Left ventricle myocardium inferior (tissue), 1 donor: ENCODE measurements at regions not wholly inside any gene's neighbourhood (a gene's known extent, or its start where the extent isn't known, plus 50 kb on each side); places are given as distances from the start of the nearest gene placed in this dataset.

ENCODE experiments used
- DNase-seq: peaks from one replicate; pipeline ENCODE4 v3.0.0-alpha.2; 2020
- H3K27ac ChIP-seq: fragments of 200-600 bp; replicated peaks from 2 replicates; pipeline ENCODE4 v1.8.0; 2021
- H3K27me3 ChIP-seq: fragments of 200-600 bp; 2 replicates; pipeline ENCODE4 v1.8.0; 2021; ENCODE audit warnings: low read depth
- H3K36me3 ChIP-seq: fragments of 200-600 bp; 2 replicates; pipeline ENCODE4 v1.8.0; 2021
- H3K4me1 ChIP-seq: fragments of 200-600 bp; 2 replicates; pipeline ENCODE4 v1.8.0; 2021
- H3K4me3 ChIP-seq: fragments of 200-600 bp; 2 replicates; pipeline ENCODE4 v1.8.0; 2021; ENCODE audit warnings: mild to moderate bottlenecking, moderate library complexity
- H3K9me3 ChIP-seq: fragments of 200-600 bp; replicated peaks from 2 replicates; pipeline ENCODE4 v1.8.0; 2021
- intact Hi-C: fragments of 100-400 bp; cut with micrococcal nuclease; formaldehyde crosslinking; loops from one replicate; pipeline ENCODE4 v1.11.0; 2022
- TF ChIP-seq, protein P1 (sequence below): fragments of 200-600 bp; IDR thresholded peaks from 2 replicates; pipeline ENCODE4 v1.8.0; 2021; ENCODE audit warnings: antibody characterized with exemption, mild to moderate bottlenecking, borderline replicate concordance
- donor health status: DM: no; HTN: yes; CAD: no; lungs with severe emphysema.

GRCh38 chr14:30002859-30003258, 75.2 kb upstream of the PRKD1 start:
- Histone ChIP-seq H3K36me3 (no peaks in the 10 kb centered on the region), H3K4me3 (no peak overlapping the region), H3K27ac (no peak overlapping the region), H3K27me3 (no peaks in the 10 kb centered on the region), H3K4me1 (peaks cover 3% of the 10 kb centered on the region), H3K9me3 (no peaks in the 10 kb centered on the region)
- TF ChIP-seq, protein P1, sequence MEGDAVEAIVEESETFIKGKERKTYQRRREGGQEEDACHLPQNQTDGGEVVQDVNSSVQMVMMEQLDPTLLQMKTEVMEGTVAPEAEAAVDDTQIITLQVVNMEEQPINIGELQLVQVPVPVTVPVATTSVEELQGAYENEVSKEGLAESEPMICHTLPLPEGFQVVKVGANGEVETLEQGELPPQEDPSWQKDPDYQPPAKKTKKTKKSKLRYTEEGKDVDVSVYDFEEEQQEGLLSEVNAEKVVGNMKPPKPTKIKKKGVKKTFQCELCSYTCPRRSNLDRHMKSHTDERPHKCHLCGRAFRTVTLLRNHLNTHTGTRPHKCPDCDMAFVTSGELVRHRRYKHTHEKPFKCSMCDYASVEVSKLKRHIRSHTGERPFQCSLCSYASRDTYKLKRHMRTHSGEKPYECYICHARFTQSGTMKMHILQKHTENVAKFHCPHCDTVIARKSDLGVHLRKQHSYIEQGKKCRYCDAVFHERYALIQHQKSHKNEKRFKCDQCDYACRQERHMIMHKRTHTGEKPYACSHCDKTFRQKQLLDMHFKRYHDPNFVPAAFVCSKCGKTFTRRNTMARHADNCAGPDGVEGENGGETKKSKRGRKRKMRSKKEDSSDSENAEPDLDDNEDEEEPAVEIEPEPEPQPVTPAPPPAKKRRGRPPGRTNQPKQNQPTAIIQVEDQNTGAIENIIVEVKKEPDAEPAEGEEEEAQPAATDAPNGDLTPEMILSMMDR = no peak
- intact Hi-C loops = loop anchor here (2.0 kb wide), 1 partner anchor 454 kb away; no protein-coding TSS in a partner anchor
- DNase-seq = no peak

GRCh38 chr14:30005114-30005808, 77.6 kb upstream of the PRKD1 start:
- no peak for DNase-seq
- H3K9me3 ChIP-seq = no peaks in the 10 kb centered on the region
- no peak overlapping the region for H3K4me3 ChIP-seq
- H3K4me1 ChIP-seq = peaks cover 3% of the 10 kb centered on the region
- H3K36me3 ChIP-seq = no peaks in the 10 kb centered on the region
- intact Hi-C loops = no loop called here
- no peak overlapping the region for H3K27ac ChIP-seq
- TF ChIP-seq, protein P1 = peak; percentile 89
- H3K27me3 ChIP-seq = no peaks in the 10 kb centered on the region

GRCh38 chr14:30006695-30007094, 79.0 kb upstream of the PRKD1 start:
- Histone ChIP-seq H3K27me3 (no peaks in the 10 kb centered on the region), H3K4me3 (no peak overlapping the region), H3K36me3 (no peaks in the 10 kb centered on the region), H3K9me3 (no peaks in the 10 kb centered on the region), H3K27ac (no peak overlapping the region), H3K4me1 (peaks cover 3% of the 10 kb centered on the region)
- intact Hi-C loops = no loop called here
- TF ChIP-seq, protein P1 = no peak
- no peak for DNase-seq

GRCh38 chr14:30015489-30015888, 87.8 kb upstream of the PRKD1 start:
- Histone ChIP-seq H3K27ac (no peak overlapping the region), H3K9me3 (no peaks in the 10 kb centered on the region), H3K27me3 (no peaks in the 10 kb centered on the region), H3K4me1 (no peaks in the 10 kb centered on the region), H3K36me3 (no peaks in the 10 kb centered on the region), H3K4me3 (no peak overlapping the region)
- intact Hi-C loops = no loop called here
- TF ChIP-seq, protein P1 = no peak
- no peak for DNase-seq

DNA sequence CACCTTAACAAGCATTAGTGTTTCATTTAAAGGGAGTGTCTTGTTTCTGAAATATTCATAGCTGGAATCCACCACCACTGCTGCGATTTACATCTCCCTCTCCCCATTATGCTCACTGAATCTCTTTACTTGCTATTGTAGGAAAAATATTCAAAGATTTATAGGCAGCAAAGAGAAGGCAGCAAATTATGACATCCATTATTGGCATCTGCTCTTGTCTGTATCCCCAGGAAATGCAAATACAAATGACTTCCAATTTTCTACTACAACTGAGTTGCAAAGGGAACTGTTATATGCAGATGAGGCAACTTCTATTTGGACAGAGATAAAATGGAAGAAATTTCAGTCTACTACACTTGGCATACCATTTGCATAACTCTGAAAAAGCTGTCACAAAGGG, 88.4 kb upstream of the PRKD1 start:
- no peaks in the 10 kb centered on the region for H3K9me3 ChIP-seq
- H3K36me3 ChIP-seq = no peaks in the 10 kb centered on the region
- intact Hi-C loops = no loop called here
- H3K4me3 ChIP-seq = no peak overlapping the region
- no peaks in the 10 kb centered on the region for H3K4me1 ChIP-seq
- no peak overlapping the region for H3K27ac ChIP-seq
- H3K27me3 ChIP-seq = no peaks in the 10 kb centered on the region
- no peak for DNase-seq
- TF ChIP-seq, protein P1 = no peak
